ENCODE measurements at regions not wholly inside any gene's neighbourhood (a gene's known extent, or its start where the extent isn't known, plus 50 kb on each side); places are given as distances from the start of the nearest gene placed in this dataset.
"Not testable (repeated sequence)": the region's sequence is repeated elsewhere in the genome, so short reads cannot be mapped to it uniquely, and the experiment has no call there.

DNA sequence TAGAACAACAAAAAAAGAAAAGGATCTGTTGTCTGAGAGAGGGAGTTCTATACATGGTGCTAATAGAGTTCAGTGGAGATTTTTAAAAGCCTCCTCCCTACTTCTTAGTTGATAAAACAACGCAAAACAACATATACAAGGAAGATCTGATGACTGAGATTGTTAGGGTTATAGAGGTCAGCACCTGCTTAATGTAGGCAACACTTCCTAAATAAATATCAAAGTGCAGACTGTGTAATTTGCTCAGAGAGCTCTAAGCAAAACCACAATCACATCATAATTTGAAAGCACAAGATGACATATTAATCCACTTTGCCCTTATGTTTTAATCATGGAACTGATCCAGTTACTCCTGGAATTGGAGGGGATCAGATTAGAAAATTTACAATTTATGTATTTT, 474.5 kb downstream of the PRR16 start:
- H4K20me1 ChIP-seq (ENCODE audit: low read depth, low read length) = no peaks in the 10 kb centered on the region
- H3K27ac ChIP-seq (ENCODE audit: low read depth, low read length) = no peak overlapping the region
- H3K27me3 ChIP-seq (ENCODE audit: low read length) = no peaks in the 10 kb centered on the region
- no peaks in the 10 kb centered on the region for H3F3A ChIP-seq (ENCODE audit: insufficient read depth)
- TF ChIP-seq CTCF (IDR thresholded peaks at IDR 0.05; ENCODE audit: insufficient read depth, low read length, poor library complexity, severe bottlenecking) (no peak), EZH2phosphoT487 (conservative IDR thresholded peaks at IDR 0.05; ENCODE audit: low read length) (no peak)
- H3K4me2 ChIP-seq (ENCODE audit: low read depth, low read length, poor library complexity, severe bottlenecking) = no peak overlapping the region
- H3K9me3 ChIP-seq (ENCODE audit: insufficient read depth, low read length) = no peaks in the 10 kb centered on the region
- H2AFZ ChIP-seq (ENCODE audit: low read depth, low read length, severe bottlenecking) = no peak overlapping the region
- no peaks in the 10 kb centered on the region for H3K9me2 ChIP-seq (replicated peaks; ENCODE audit: insufficient read depth, low read length)
- no peaks in the 10 kb centered on the region for H3K79me2 ChIP-seq (ENCODE audit: insufficient read depth, low read length)
- H3K9ac ChIP-seq (ENCODE audit: low read length) = no peak overlapping the region
- no peak overlapping the region for H3K4me3 ChIP-seq (ENCODE audit: insufficient read depth, low read length, poor library complexity, severe bottlenecking)
- H3K36me3 ChIP-seq (ENCODE audit: low read length) = no peaks in the 10 kb centered on the region

DNA sequence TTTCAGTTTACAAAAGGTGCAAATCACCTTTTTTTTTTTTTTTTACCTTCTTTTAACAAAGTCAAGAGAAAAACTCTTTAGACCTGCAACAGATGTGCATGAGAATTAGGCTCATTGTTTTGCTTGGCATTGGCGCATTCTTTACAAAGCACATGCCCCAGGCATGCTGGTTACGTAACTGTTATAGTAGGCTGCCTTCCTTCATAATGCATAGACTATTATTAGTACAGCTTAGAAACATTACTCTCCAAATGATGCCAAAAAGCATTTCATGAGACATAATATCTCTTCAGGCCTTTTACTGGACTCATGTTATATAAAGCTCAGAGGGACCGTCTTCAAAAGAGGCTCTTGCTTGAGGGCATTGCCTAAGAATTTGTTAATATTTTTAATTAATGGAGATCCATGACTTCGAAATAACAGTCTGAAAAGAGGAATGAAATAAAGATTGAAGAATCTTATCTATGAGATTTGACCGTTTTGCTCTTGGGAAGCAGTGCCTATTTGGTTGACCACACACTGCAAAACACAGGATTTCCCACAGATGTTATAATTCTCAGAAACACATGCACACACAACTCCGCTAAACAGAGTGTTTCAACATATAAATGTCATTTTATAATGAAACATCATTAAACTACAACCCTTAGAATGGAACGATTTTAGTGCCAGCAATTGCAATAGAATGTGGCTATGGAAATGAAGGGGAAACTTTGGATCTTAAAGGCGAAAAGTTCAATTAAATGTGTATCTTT, 478.7 kb downstream of the PRR16 start:
- Histone ChIP-seq H3K9me2 (replicated peaks; ENCODE audit: insufficient read depth, low read length) (no peaks in the 10 kb centered on the region), H3K9ac (ENCODE audit: low read length) (no peak overlapping the region), H2AFZ (ENCODE audit: low read depth, low read length, severe bottlenecking) (no peak overlapping the region), H3K36me3 (ENCODE audit: low read length) (no peaks in the 10 kb centered on the region), H3K9me3 (ENCODE audit: insufficient read depth, low read length) (no peaks in the 10 kb centered on the region), H4K20me1 (ENCODE audit: low read depth, low read length) (no peaks in the 10 kb centered on the region), H3K4me3 (ENCODE audit: insufficient read depth, low read length, poor library complexity, severe bottlenecking) (no peak overlapping the region), H3F3A (ENCODE audit: insufficient read depth) (no peaks in the 10 kb centered on the region), H3K4me2 (ENCODE audit: low read depth, low read length, poor library complexity, severe bottlenecking) (no peak overlapping the region), H3K27ac (ENCODE audit: low read depth, low read length) (no peak overlapping the region), H3K27me3 (ENCODE audit: low read length) (no peaks in the 10 kb centered on the region), H3K79me2 (ENCODE audit: insufficient read depth, low read length) (no peaks in the 10 kb centered on the region)
- TF ChIP-seq CTCF (IDR thresholded peaks at IDR 0.05; ENCODE audit: insufficient read depth, low read length, poor library complexity, severe bottlenecking) (no peak), EZH2phosphoT487 (conservative IDR thresholded peaks at IDR 0.05; ENCODE audit: low read length) (no peak)

- H3F3A ChIP-seq (ENCODE audit: insufficient read depth); H3K79me2 ChIP-seq (ENCODE audit: insufficient read depth, low read length): not testable (repeated sequence)
Observed at GRCh38 chr5:120949596-120949995, 485.5 kb downstream of the PRR16 start.

DNA sequence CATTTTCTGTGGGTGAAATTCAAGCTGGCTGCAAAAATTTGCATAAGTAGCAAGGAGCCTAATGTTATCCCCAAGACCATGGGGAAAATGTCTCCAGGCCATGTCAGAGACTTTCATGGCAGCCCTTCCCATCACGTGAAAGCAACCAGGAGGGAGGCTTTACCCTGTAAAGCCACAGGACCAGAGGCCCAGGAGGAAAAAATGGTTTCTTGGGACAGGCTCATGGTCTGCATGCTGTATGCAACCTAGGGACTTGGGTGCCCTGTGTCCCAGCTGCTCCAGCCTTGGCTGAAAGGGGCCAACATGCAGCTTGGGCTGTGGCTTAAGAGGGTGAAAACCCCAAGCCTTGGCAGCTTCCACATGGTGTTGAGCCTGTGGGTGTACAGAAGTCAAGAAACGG, 489.3 kb downstream of the PRR16 start:
- not testable (repeated sequence) for H3K9me2 ChIP-seq (replicated peaks; ENCODE audit: insufficient read depth, low read length); H3K9me3 ChIP-seq (ENCODE audit: insufficient read depth, low read length); H3K27me3 ChIP-seq (ENCODE audit: low read length); H4K20me1 ChIP-seq (ENCODE audit: low read depth, low read length); H3K79me2 ChIP-seq (ENCODE audit: insufficient read depth, low read length); H3K27ac ChIP-seq (ENCODE audit: low read depth, low read length); H3K4me3 ChIP-seq (ENCODE audit: insufficient read depth, low read length, poor library complexity, severe bottlenecking); H3F3A ChIP-seq (ENCODE audit: insufficient read depth); H3K4me2 ChIP-seq (ENCODE audit: low read depth, low read length, poor library complexity, severe bottlenecking); H3K9ac ChIP-seq (ENCODE audit: low read length); H2AFZ ChIP-seq (ENCODE audit: low read depth, low read length, severe bottlenecking); H3K36me3 ChIP-seq (ENCODE audit: low read length)

More at GRCh38 chr5:120949596-120949995, 485.5 kb downstream of the PRR16 start:
- H3K9me2 ChIP-seq (replicated peaks; ENCODE audit: insufficient read depth, low read length); H3K4me3 ChIP-seq (ENCODE audit: insufficient read depth, low read length, poor library complexity, severe bottlenecking); H3K4me2 ChIP-seq (ENCODE audit: low read depth, low read length, poor library complexity, severe bottlenecking); H3K27ac ChIP-seq (ENCODE audit: low read depth, low read length); H4K20me1 ChIP-seq (ENCODE audit: low read depth, low read length); H3K9me3 ChIP-seq (ENCODE audit: insufficient read depth, low read length); H3K9ac ChIP-seq (ENCODE audit: low read length); H2AFZ ChIP-seq (ENCODE audit: low read depth, low read length, severe bottlenecking); H3K27me3 ChIP-seq (ENCODE audit: low read length); H3K36me3 ChIP-seq (ENCODE audit: low read length): not testable (repeated sequence)

All from SU-DHL-6 (cell line).